Chondrocyte (in vitro differentiated cells): ENCODE measurements at regions not wholly inside any gene's neighbourhood (a gene's known extent, or its start where the extent isn't known, plus 50 kb on each side); places are given as distances from the start of the nearest gene placed in this dataset.

Experiments used
- DNase-seq: peaks from one replicate; pipeline ENCODE4 v3.0.0; 2021; ENCODE audit warnings: mixed read lengths, low spot score
- H3K27ac Mint-ChIP-seq: one replicate; pipeline ENCODE4 v1.8.0; 2021; ENCODE audit warnings: mild to moderate bottlenecking, moderate library complexity, mixed read lengths; ENCODE audit not compliant: unreplicated experiment
- H3K27me3 Mint-ChIP-seq: 2 replicates; pipeline ENCODE4 v1.8.0; 2021; ENCODE audit warnings: low read depth, mixed read lengths
- H3K36me3 Mint-ChIP-seq: 2 replicates; pipeline ENCODE4 v1.8.0; 2021; ENCODE audit warnings: low read depth, mixed read lengths
- H3K4me1 Mint-ChIP-seq: 2 replicates; pipeline ENCODE4 v1.8.0; 2021; ENCODE audit warnings: low read depth, mild to moderate bottlenecking, mixed read lengths
- H3K4me3 Mint-ChIP-seq: one replicate; pipeline ENCODE4 v1.8.0; 2021; ENCODE audit warnings: mild to moderate bottlenecking, moderate library complexity, mixed read lengths; ENCODE audit not compliant: unreplicated experiment
- H3K9me3 Mint-ChIP-seq: 2 replicates; pipeline ENCODE4 v1.8.0; 2021; ENCODE audit warnings: low read depth, mixed read lengths
- CTCF ChIP-seq: fragments of 200-600 bp; sonication (generic); IDR thresholded peaks from 2 replicates; pipeline ENCODE4 v1.5.0; 2021; ENCODE audit warnings: antibody characterized with exemption, mild to moderate bottlenecking, moderate library complexity

- TF ChIP-seq CTCF: no peak
- DNase-seq: no peak
- Mint-ChIP-seq H3K27ac (no peak overlapping the region), H3K4me1 (peaks cover 3% of the 10 kb centered on the region), H3K36me3 (no peaks in the 10 kb centered on the region), H3K27me3 (peaks cover 3% of the 10 kb centered on the region), H3K4me3 (no peak overlapping the region), H3K9me3 (no peaks in the 10 kb centered on the region)
Observed at GRCh38 chr22:26922806-26923205, 265.4 kb downstream of the MIAT start.

- Mint-ChIP-seq H3K4me1 (peaks cover 10% of the 10 kb centered on the region), H3K36me3 (no peaks in the 10 kb centered on the region), H3K27ac (no peak overlapping the region), H3K27me3 (peaks cover 3% of the 10 kb centered on the region), H3K4me3 (no peak overlapping the region), H3K9me3 (no peaks in the 10 kb centered on the region)
- no peak for TF ChIP-seq CTCF
- DNase-seq: no peak
Observed at GRCh38 chr22:26923531-26923930, 266.1 kb downstream of the MIAT start.

DNA sequence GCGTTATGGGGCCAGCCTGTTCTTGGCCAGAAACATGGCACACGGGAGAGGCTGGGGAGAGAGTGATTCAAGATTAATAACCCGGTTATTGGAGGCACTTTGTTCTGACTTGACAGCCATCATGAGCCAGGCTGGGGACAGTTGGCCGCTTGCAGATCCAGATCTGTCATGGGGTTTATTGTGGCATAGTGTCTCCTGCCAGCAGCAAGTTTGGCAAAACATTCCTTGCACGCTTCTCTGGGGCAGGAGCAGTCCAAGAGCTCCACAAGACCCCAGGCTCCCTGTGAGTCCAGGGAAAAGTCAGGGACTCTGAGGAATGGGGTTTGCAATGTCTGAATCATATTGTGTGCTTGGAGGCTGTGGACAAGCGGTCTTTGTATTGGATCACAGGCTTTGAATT, 270.4 kb downstream of the MIAT start:
- no peak for DNase-seq
- no peak for TF ChIP-seq CTCF
- H3K27me3 Mint-ChIP-seq: peaks cover 3% of the 10 kb centered on the region
- no peaks in the 10 kb centered on the region for H3K9me3 Mint-ChIP-seq
- peaks cover 11% of the 10 kb centered on the region for H3K4me1 Mint-ChIP-seq
- H3K36me3 Mint-ChIP-seq: no peaks in the 10 kb centered on the region
- no peak overlapping the region for H3K27ac Mint-ChIP-seq
- H3K4me3 Mint-ChIP-seq: no peak overlapping the region

GRCh38 chr22:26931471-26931870, 274.1 kb downstream of the MIAT start:
- H3K27ac Mint-ChIP-seq: no peak overlapping the region
- H3K4me1 Mint-ChIP-seq: peaks cover 14% of the 10 kb centered on the region
- no peak for TF ChIP-seq CTCF
- no peaks in the 10 kb centered on the region for H3K36me3 Mint-ChIP-seq
- no peaks in the 10 kb centered on the region for H3K27me3 Mint-ChIP-seq
- H3K4me3 Mint-ChIP-seq: no peak overlapping the region
- H3K9me3 Mint-ChIP-seq: peaks cover 3% of the 10 kb centered on the region
- no peak for DNase-seq

GRCh38 chr22:26933105-26933590, 275.8 kb downstream of the MIAT start:
- H3K27me3 Mint-ChIP-seq: no peaks in the 10 kb centered on the region
- H3K4me3 Mint-ChIP-seq: no peak overlapping the region
- peaks cover 3% of the 10 kb centered on the region for H3K36me3 Mint-ChIP-seq
- no peak for DNase-seq
- H3K27ac Mint-ChIP-seq: no peak overlapping the region
- H3K4me1 Mint-ChIP-seq: peaks cover 14% of the 10 kb centered on the region
- H3K9me3 Mint-ChIP-seq: peaks cover 12% of the 10 kb centered on the region
- TF ChIP-seq CTCF: no peak
